K562 (cell line): ENCODE measurements at regions not wholly inside any gene's neighbourhood (a gene's known extent, or its start where the extent isn't known, plus 50 kb on each side); places are given as distances from the start of the nearest gene placed in this dataset.

Experiments used
- ATAC-seq: fragments of 200-7000 bp; cut with Tn5 transposase; 3 replicates; pipeline ENCODE4 v1.9.1; 2020; ENCODE audit warnings: moderate library complexity
- BruUV-seq: library from RNA; stranded (reverse); fragments of 400-500 nt; replicated peaks from 2 replicates; lab custom pipeline; 2021; lab: Mats Ljungman, UMichigan
- CTCF ChIA-PET: fragments of 300-600 bp; formaldehyde crosslinking; extraction: SDS; loops from one replicate; lab custom pipeline; 2021; ENCODE audit warnings: low intra/inter-chr PET ratio; lab: Yijun Ruan, JAX
- POLR2A ChIA-PET: fragments of 300-600, 350-650 bp; sonication (Branson Sonifier 250); formaldehyde crosslinking; extraction: SDS; loops from one replicate; lab custom pipeline; 2021; ENCODE audit warnings: antibody characterized with exemption, inconsistent platforms; lab: Yijun Ruan, JAX
- DNase-seq, 4 experiments: peaks; one replicate each; pipeline versions ENCODE4 v3.0.0 to v3.0.0-alpha.2; 2011 to 2018; ENCODE audit warnings: low spot score in 3 of 4, mixed read lengths in 3 of 4; ENCODE audit errors: extremely low read depth in 1 of 4
- FAIRE-seq: peaks from 2 replicates; lab custom pipeline; 2011; peaks lifted over from hg19 to GRCh38; lab: Jason Lieb, UNC
- H2AFZ ChIP-seq: 2 replicates; pipeline ENCODE4 v1.6.0; 2011; ENCODE audit warnings: low read depth, low read length, control low read depth, inconsistent platforms
- H3K27ac ChIP-seq: fragments of 200-600 bp; 3 replicates; pipeline ENCODE4 v1.8.0; 2011; ENCODE audit warnings: low read depth, mild to moderate bottlenecking, control low read depth, inconsistent platforms, low read length, moderate library complexity, mixed read lengths; ENCODE audit errors: extremely low read depth
- H3K27me3 ChIP-seq, 2 experiments: fragments of 300-600 bp in 1 of 2; 2 replicates in 1 of 2; 3 replicates in 1 of 2; pipeline versions ENCODE4 v1.6.0 to v1.8.0; 2011; ENCODE audit warnings: inconsistent platforms in 2 of 2, low read length in 2 of 2, mild to moderate bottlenecking in 1 of 2, mixed read lengths in 1 of 2, moderate library complexity in 1 of 2; ENCODE audit not compliant: control insufficient read depth in 2 of 2, insufficient read depth in 2 of 2
- H3K36me3 ChIP-seq: fragments of 300-600 bp; 3 replicates; pipeline ENCODE4 v1.8.0; 2011; ENCODE audit warnings: mild to moderate bottlenecking, low read length, inconsistent platforms; ENCODE audit not compliant: control insufficient read depth, insufficient read depth
- H3K4me1 ChIP-seq, 2 experiments: fragments of 200-600 bp in 1 of 2; replicated peaks in 1 of 2; 2 replicates in 1 of 2; 3 replicates in 1 of 2; pipeline versions ENCODE4 v1.5.1 to v1.8.0; 2011; ENCODE audit warnings: inconsistent platforms in 2 of 2, low read length in 2 of 2, mild to moderate bottlenecking in 1 of 2, mixed read lengths in 1 of 2, moderate library complexity in 1 of 2; ENCODE audit not compliant: control insufficient read depth in 2 of 2, insufficient read depth in 2 of 2
- H3K4me2 ChIP-seq: 2 replicates; pipeline ENCODE4 v1.6.1; 2011; ENCODE audit warnings: low read length, control low read depth, inconsistent platforms, mixed read lengths; ENCODE audit not compliant: insufficient read depth
- H3K4me3 ChIP-seq: fragments of 200-600 bp; sonication (generic), shearing (Covaris generic); 2 replicates; pipeline ENCODE4 v1.5.1; 2016; ENCODE audit warnings: control low read depth, inconsistent platforms
- H3K79me2 ChIP-seq: fragments of 200-600 bp; 3 replicates; pipeline ENCODE4 v1.8.0; 2011; ENCODE audit warnings: low read length, inconsistent platforms; ENCODE audit not compliant: control insufficient read depth, insufficient read depth
- H3K9ac ChIP-seq, 2 experiments: 2 replicates each; pipeline versions ENCODE4 v1.6.0 to v1.6.1; 2011; ENCODE audit warnings: low read depth in 2 of 2, low read length in 2 of 2, control low read depth in 1 of 2, inconsistent platforms in 1 of 2, mild to moderate bottlenecking in 1 of 2, mixed read lengths in 1 of 2; ENCODE audit not compliant: insufficient read depth in 1 of 2
- H3K9me1 ChIP-seq: one replicate; pipeline ENCODE4 v1.6.0; 2011; ENCODE audit warnings: inconsistent platforms, mild to moderate bottlenecking, low read length, moderate library complexity; ENCODE audit not compliant: control insufficient read depth, insufficient read depth
- H3K9me3 ChIP-seq: replicated peaks from 2 replicates; pipeline ENCODE4 v1.5.1; 2011; ENCODE audit warnings: low read depth, low read length, inconsistent platforms; ENCODE audit not compliant: control insufficient read depth, insufficient read depth
- H4K20me1 ChIP-seq: replicated peaks from 2 replicates; pipeline ENCODE4 v1.6.1; 2011; ENCODE audit warnings: low read length, inconsistent platforms, mixed read lengths; ENCODE audit not compliant: control insufficient read depth, insufficient read depth
- CBFA2T2 ChIP-seq: fragments of 450-650 bp; conservative IDR thresholded peaks from 2 replicates; pipeline ENCODE4 v1.6.1; 2017; ENCODE audit warnings: mild to moderate bottlenecking
- HDAC2 ChIP-seq: fragments of 450-650 bp; IDR thresholded peaks from 2 replicates; pipeline ENCODE4 v1.6.1; 2016; ENCODE audit warnings: mild to moderate bottlenecking
- HMBOX1 ChIP-seq: sonication (generic); IDR thresholded peaks from 2 replicates; pipeline ENCODE4 v1.6.1; 2016
- MYNN ChIP-seq, 2 experiments: sonication (generic); formaldehyde crosslinking in 1 of 2; IDR thresholded peaks; 2 replicates each; pipeline versions ENCODE4 v1.5.0 to v1.6.1; 2016 to 2020; ENCODE audit warnings: antibody characterized with exemption in 1 of 2, missing genetic modification reagents in 1 of 2
- NFYB ChIP-seq: IDR thresholded peaks from 2 replicates; pipeline ENCODE4 v1.6.1; 2011; ENCODE audit warnings: mild to moderate bottlenecking, moderate library complexity; ENCODE audit not compliant: insufficient read length; ENCODE audit errors: extremely low read depth
- RAD51 ChIP-seq: fragments of 450-650 bp; IDR thresholded peaks from 2 replicates; pipeline ENCODE4 v1.7.1; 2016; ENCODE audit warnings: low read depth, mild to moderate bottlenecking, borderline replicate concordance
- SETDB1 ChIP-seq: IDR thresholded peaks from one replicate; pipeline ENCODE4 v1.6.1; 2012; ENCODE audit warnings: low read length, control low read depth, inconsistent platforms
- ZNF165 ChIP-seq: fragments of 250-450 bp; sonication (Bioruptor Pico); IDR thresholded peaks from 2 replicates; pipeline ENCODE4 v1.4.0; 2020; ENCODE audit warnings: borderline replicate concordance
- ZNF324 ChIP-seq: fragments of 250-450 bp; sonication (Bioruptor Pico); IDR thresholded peaks from 2 replicates; pipeline ENCODE4 v1.4.0; 2020; ENCODE audit warnings: mild to moderate bottlenecking
- ZNF696 ChIP-seq: fragments of 250-450 bp; sonication (Bioruptor Pico); conservative IDR thresholded peaks from 2 replicates; pipeline ENCODE4 v1.4.0; 2020; ENCODE audit warnings: mild to moderate bottlenecking, moderate library complexity
- WGBS: fragments of 100-300 bp; shearing (Covaris generic); methylation state at CpG from one replicate; pipeline ENCODE4 v1.1.6; 2016; ENCODE audit warnings: low coverage, mixed read lengths; ENCODE audit not compliant: insufficient coverage; ENCODE audit errors: missing lambda C conversion rate; 5-methylcytosine and 5-hydroxymethylcytosine counted together
- in situ Hi-C: fragments of 300-500 bp; cut with MboI; formaldehyde crosslinking; loops from 4 replicates; pipeline ENCODE4 v1.15.0; 2018; ENCODE audit warnings: inconsistent platforms, mixed read lengths
- intact Hi-C: fragments of 100-400 bp; cut with micrococcal nuclease; formaldehyde crosslinking; loops from 2 replicates; pipeline ENCODE4 v1.14.2; 2022
- TF ChIP-seq, protein P1 (sequence below), 2 experiments: IDR thresholded peaks in 1 of 2; conservative IDR thresholded peaks in 1 of 2; 2 replicates each; pipeline ENCODE4 v1.6.1; 2016; ENCODE audit warnings: low read depth in 2 of 2, mild to moderate bottlenecking in 1 of 2, missing compliant biosample characterization in 1 of 2, missing genetic modification characterization in 1 of 2, moderate library complexity in 1 of 2
- TF ChIP-seq, protein P2 (sequence below): sonication (generic); formaldehyde crosslinking; IDR thresholded peaks from 2 replicates; pipeline ENCODE4 v1.8.0; 2022; ENCODE audit warnings: missing genetic modification reagents, mild to moderate bottlenecking, borderline replicate concordance

- in situ Hi-C loops = no loop called here
- 0% methylated on average over 6 of the region's 6 CpGs for WGBS
- no TSS peak for BruUV-seq
Measured at GRCh38 chr16:52004343-52004742, 542.6 kb downstream of the TOX3 start.

More at GRCh38 chr16:52004343-52004742, 542.6 kb downstream of the TOX3 start:
- TF ChIP-seq MYNN (IDR thresholded peaks at IDR 0.05) = no peak
- TF ChIP-seq MYNN (CRISPR knock-in tag; IDR thresholded peaks at IDR 0.05) = no peak
- no peak for TF ChIP-seq RAD51
- TF ChIP-seq HMBOX1 = no peak
- TF ChIP-seq SETDB1 = no peak
- no peak for TF ChIP-seq ZNF165 (CRISPR knock-in tag)
- TF ChIP-seq, protein P1, sequence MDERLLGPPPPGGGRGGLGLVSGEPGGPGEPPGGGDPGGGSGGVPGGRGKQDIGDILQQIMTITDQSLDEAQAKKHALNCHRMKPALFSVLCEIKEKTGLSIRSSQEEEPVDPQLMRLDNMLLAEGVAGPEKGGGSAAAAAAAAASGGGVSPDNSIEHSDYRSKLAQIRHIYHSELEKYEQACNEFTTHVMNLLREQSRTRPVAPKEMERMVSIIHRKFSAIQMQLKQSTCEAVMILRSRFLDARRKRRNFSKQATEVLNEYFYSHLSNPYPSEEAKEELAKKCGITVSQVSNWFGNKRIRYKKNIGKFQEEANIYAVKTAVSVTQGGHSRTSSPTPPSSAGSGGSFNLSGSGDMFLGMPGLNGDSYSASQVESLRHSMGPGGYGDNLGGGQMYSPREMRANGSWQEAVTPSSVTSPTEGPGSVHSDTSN (CRISPR knock-in tag; IDR thresholded peaks at IDR 0.05; ENCODE audit: low read depth) = no peak
- TF ChIP-seq, protein P1 (tag; conservative IDR thresholded peaks at IDR 0.05; ENCODE audit: low read depth) = no peak
- TF ChIP-seq NFYB = no peak
- no peak for TF ChIP-seq ZNF696
- no peak for TF ChIP-seq CBFA2T2
- TF ChIP-seq, protein P2, sequence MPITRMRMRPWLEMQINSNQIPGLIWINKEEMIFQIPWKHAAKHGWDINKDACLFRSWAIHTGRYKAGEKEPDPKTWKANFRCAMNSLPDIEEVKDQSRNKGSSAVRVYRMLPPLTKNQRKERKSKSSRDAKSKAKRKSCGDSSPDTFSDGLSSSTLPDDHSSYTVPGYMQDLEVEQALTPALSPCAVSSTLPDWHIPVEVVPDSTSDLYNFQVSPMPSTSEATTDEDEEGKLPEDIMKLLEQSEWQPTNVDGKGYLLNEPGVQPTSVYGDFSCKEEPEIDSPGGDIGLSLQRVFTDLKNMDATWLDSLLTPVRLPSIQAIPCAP = no peak
- TF ChIP-seq ZNF324 (CRISPR knock-in tag) = no peak
- no peak for TF ChIP-seq HDAC2
- H3K4me2 ChIP-seq = no peak overlapping the region
- no peaks in the 10 kb centered on the region for H3K36me3 ChIP-seq
- ATAC-seq (no peak), DNase-seq (no peak), FAIRE-seq (no peak)
- H3K4me3 ChIP-seq = no peak overlapping the region
- H3K9me1 ChIP-seq = no peaks in the 10 kb centered on the region
- no peaks in the 10 kb centered on the region for H4K20me1 ChIP-seq
- ChIA-PET POLR2A (no interaction called here), CTCF (no interaction called here)
- no peak overlapping the region for H3K9ac ChIP-seq
- no peak overlapping the region for H3K27ac ChIP-seq
- H3K4me1 ChIP-seq = no peaks in the 10 kb centered on the region
- H2AFZ ChIP-seq = no peak overlapping the region
- H3K27me3 ChIP-seq = no peaks in the 10 kb centered on the region
- intact Hi-C loops = no loop called here
- no peaks in the 10 kb centered on the region for H3K79me2 ChIP-seq
- H3K9me3 ChIP-seq = 0 out of 2 replicates have a peak, but pooled peaks cover 1% of the 10 kb centered on the region
